GM12878 (cell line): ENCODE measurements at regions not wholly inside any gene's neighbourhood (a gene's known extent, or its start where the extent isn't known, plus 50 kb on each side); places are given as distances from the start of the nearest gene placed in this dataset.

Experiments used
- ATAC-seq: fragments of 200-7000 bp; cut with Tn5 transposase; 3 replicates; pipeline ENCODE4 v1.9.1; 2020; ENCODE audit warnings: mild to moderate bottlenecking, moderate library complexity
- BruUV-seq: library from RNA; stranded (reverse); fragments of 400-500 nt; replicated peaks from 2 replicates; lab custom pipeline; 2021; lab: Mats Ljungman, UMichigan
- CTCF ChIA-PET: fragments of 300-600 bp; sonication (Branson Sonifier 250); formaldehyde crosslinking; extraction: SDS; loops from one replicate; lab custom pipeline; 2021; ENCODE audit warnings: inconsistent platforms; lab: Yijun Ruan, JAX
- POLR2A ChIA-PET: fragments of 350-600 bp; formaldehyde crosslinking; extraction: SDS; loops from one replicate; lab custom pipeline; 2021; ENCODE audit warnings: inconsistent platforms; lab: Charles Lee
- RAD21 ChIA-PET: fragments of 300-600 bp; sonication (Branson Sonifier 250); formaldehyde crosslinking; loops from one replicate; lab custom pipeline; 2023; ENCODE audit warnings: antibody characterized with exemption; ENCODE audit not compliant: unreplicated experiment; lab: Charles Lee
- SMC1A ChIA-PET: fragments of 300-600 bp; sonication (Branson Sonifier 250); formaldehyde crosslinking; loops from one replicate; lab custom pipeline; 2023; ENCODE audit not compliant: unreplicated experiment, uncharacterized antibody; lab: Charles Lee
- DNase-seq: peaks from one replicate; pipeline ENCODE4 v3.0.0-alpha.2; 2011; ENCODE audit warnings: low read depth, low spot score
- FAIRE-seq: peaks from 3 replicates; lab custom pipeline; 2011; peaks lifted over from hg19 to GRCh38; lab: Jason Lieb, UNC
- H2AFZ ChIP-seq: 2 replicates; pipeline ENCODE4 v1.6.0; 2011; ENCODE audit warnings: low read depth, low read length, control low read depth; ENCODE audit not compliant: control insufficient read depth
- H3K27ac ChIP-seq: 2 replicates; pipeline ENCODE4 v1.5.1; 2011; ENCODE audit warnings: control low read depth; ENCODE audit not compliant: control insufficient read depth, insufficient read depth
- H3K27me3 ChIP-seq, 2 experiments: replicated peaks in 1 of 2; 2 replicates each; pipeline versions ENCODE4 v1.6.0 to v1.6.1; 2011; ENCODE audit warnings: low read length in 1 of 2; ENCODE audit not compliant: control insufficient read depth in 2 of 2, insufficient read depth in 2 of 2
- H3K36me3 ChIP-seq, 2 experiments: 2 replicates each; pipeline ENCODE4 v1.5.1; 2011; ENCODE audit warnings: low read length in 1 of 2; ENCODE audit not compliant: control insufficient read depth in 2 of 2, insufficient read depth in 2 of 2
- H3K4me1 ChIP-seq: 2 replicates; pipeline ENCODE4 v1.6.1; 2011; ENCODE audit warnings: mild to moderate bottlenecking, low read length, moderate library complexity, mixed read lengths; ENCODE audit not compliant: control insufficient read depth, insufficient read depth
- H3K4me2 ChIP-seq: 2 replicates; pipeline ENCODE4 v1.6.0; 2011; ENCODE audit warnings: control low read depth; ENCODE audit not compliant: control insufficient read depth, insufficient read depth
- H3K4me3 ChIP-seq: fragments of 200-600 bp; sonication (generic); 2 replicates; pipeline ENCODE4 v1.5.1; 2016
- H3K79me2 ChIP-seq: 2 replicates; pipeline ENCODE4 v1.6.0; 2011; ENCODE audit warnings: low read length; ENCODE audit not compliant: control insufficient read depth, insufficient read depth
- H3K9ac ChIP-seq: 2 replicates; pipeline ENCODE4 v1.8.0; 2011; ENCODE audit warnings: low read length, control low read depth, mixed read lengths; ENCODE audit not compliant: control insufficient read depth, insufficient read depth
- H3K9me3 ChIP-seq: replicated peaks from 3 replicates; pipeline ENCODE4 v1.5.1; 2011; ENCODE audit warnings: mild to moderate bottlenecking, low read length; ENCODE audit not compliant: control insufficient read depth, insufficient read depth
- H4K20me1 ChIP-seq: 2 replicates; pipeline ENCODE4 v1.6.0; 2011; ENCODE audit not compliant: control insufficient read depth, insufficient read depth
- EED ChIP-seq: sonication (generic); IDR thresholded peaks from 2 replicates; pipeline ENCODE4 v1.6.1; 2016; ENCODE audit warnings: antibody characterized with exemption, low read depth
- EP300 ChIP-seq, 2 experiments: fragments of 150-350 bp in 1 of 2; IDR thresholded peaks; 2 replicates each; pipeline ENCODE4 v1.6.1; 2011 to 2012; ENCODE audit warnings: low read depth in 2 of 2, low read length in 2 of 2, borderline replicate concordance in 1 of 2, improper control_type of control experiment in 1 of 2, inconsistent platforms in 1 of 2; ENCODE audit not compliant: control insufficient read depth in 1 of 2
- ETV6 ChIP-seq, 2 experiments: fragments of 450-650 bp in 1 of 2; IDR thresholded peaks in 1 of 2; conservative IDR thresholded peaks in 1 of 2; 2 replicates each; pipeline ENCODE4 v1.6.1; 2014; ENCODE audit warnings: antibody characterized with exemption in 1 of 2, borderline replicate concordance in 1 of 2, low read depth in 1 of 2, mild to moderate bottlenecking in 1 of 2, moderate library complexity in 1 of 2
- RBBP5 ChIP-seq: fragments of 200-600 bp; sonication (generic); conservative IDR thresholded peaks from 2 replicates; pipeline ENCODE4 v1.6.1; 2016
- STAT3 ChIP-seq: IDR thresholded peaks from 2 replicates; pipeline ENCODE4 v1.6.1; 2011; ENCODE audit warnings: low read depth, low read length, improper control_type of control experiment
- WGBS: methylation state at CpG from one replicate; pipeline ENCODE4 v1.1.6; 2016; ENCODE audit warnings: low lambda C conversion rate; ENCODE audit not compliant: insufficient replicate concordance, insufficient coverage; ENCODE audit errors: missing lambda C conversion rate; 5-methylcytosine and 5-hydroxymethylcytosine counted together
- in situ Hi-C: fragments of 300-500 bp; cut with MboI; formaldehyde crosslinking; loops from 9 replicates; pipeline ENCODE4 v1.14.3; 2018; ENCODE audit warnings: mixed read lengths
- intact Hi-C: fragments of 100-400 bp; cut with micrococcal nuclease; formaldehyde crosslinking; loops from one replicate; pipeline ENCODE4 v1.14.2; 2022; ENCODE audit not compliant: unreplicated experiment
- TF ChIP-seq, protein P1 (sequence below): fragments of 450-650 bp; IDR thresholded peaks from 2 replicates; pipeline ENCODE4 v1.6.1; 2017; ENCODE audit warnings: low read depth, mild to moderate bottlenecking, moderate library complexity

DNA sequence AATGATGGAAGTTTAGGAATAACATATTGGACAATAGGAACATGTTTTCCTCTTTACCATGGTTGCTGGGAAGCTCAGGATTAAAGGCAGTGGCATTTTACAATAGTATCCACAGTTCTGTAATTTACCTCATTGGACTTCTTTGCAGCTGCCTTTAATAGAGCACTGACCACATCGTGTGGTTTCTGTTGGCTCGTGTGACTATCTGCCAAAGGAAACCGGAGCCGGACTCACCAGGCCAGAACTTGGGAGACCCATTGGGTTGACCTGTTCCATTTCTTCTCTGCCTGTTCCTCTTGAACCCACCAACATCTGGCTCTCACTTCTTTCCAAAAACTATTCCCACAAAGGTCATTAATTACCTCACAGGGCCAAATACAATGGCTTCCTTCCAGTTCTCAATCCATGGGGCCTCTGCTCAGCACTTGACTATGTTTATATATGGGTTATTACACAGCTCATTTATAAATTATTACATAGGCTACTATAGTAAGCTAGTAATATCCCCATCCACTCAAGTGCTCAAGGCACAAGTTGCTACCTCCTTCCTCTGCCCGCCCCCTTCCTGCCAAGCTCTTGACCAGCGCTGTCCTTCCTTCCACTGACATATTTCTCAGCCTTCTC, 121.5 kb upstream of the VASH1 start:
- Histone ChIP-seq H3K27ac (no peak overlapping the region), H3K4me2 (no peak overlapping the region), H3K79me2 (no peaks in the 10 kb centered on the region), H3K4me3 (no peak overlapping the region), H3K27me3 (no peaks in the 10 kb centered on the region), H3K9ac (no peak overlapping the region), H3K4me1 (no peaks in the 10 kb centered on the region), H3K9me3 (no peaks in the 10 kb centered on the region), H3K36me3 (no peaks in the 10 kb centered on the region)
- ATAC-seq (no peak), FAIRE-seq (no peak)
- ChIA-PET CTCF (interaction anchor here (0.7 to 1.4 kb wide), 2 partner anchors 71 to 635 kb away, joined by 3 to 4 read pairs; no protein-coding TSS in a partner anchor), RAD21 (interaction anchor here (0.6 to 1.4 kb wide), 2 partner anchors 183 to 631 kb away, joined by 3 read pairs; no protein-coding TSS in a partner anchor), POLR2A (interaction anchor here (0.6 kb wide), 1 partner anchor 454 kb away, joined by 3 read pairs; no protein-coding TSS in a partner anchor)
- intact Hi-C loops (loop anchor here (10.0 kb wide), 1 partner anchor 255 kb away; no protein-coding TSS in a partner anchor), in situ Hi-C loops (no loop called here)
- TF ChIP-seq RBBP5 (no peak), ETV6 (conservative IDR thresholded peaks at IDR 0.05 in 1 of 2, IDR thresholded peaks at IDR 0.05 in 1 of 2; ENCODE audit: borderline replicate concordance in 1 of 2, low read depth in 1 of 2) (no peak), STAT3 (no peak), EP300 (IDR thresholded peaks at IDR 0.05; ENCODE audit: borderline replicate concordance in 1 of 2, control insufficient read depth in 1 of 2, low read depth in 2 of 2, low read length in 2 of 2) (no peak), EED (no peak)
- TF ChIP-seq, protein P1, sequence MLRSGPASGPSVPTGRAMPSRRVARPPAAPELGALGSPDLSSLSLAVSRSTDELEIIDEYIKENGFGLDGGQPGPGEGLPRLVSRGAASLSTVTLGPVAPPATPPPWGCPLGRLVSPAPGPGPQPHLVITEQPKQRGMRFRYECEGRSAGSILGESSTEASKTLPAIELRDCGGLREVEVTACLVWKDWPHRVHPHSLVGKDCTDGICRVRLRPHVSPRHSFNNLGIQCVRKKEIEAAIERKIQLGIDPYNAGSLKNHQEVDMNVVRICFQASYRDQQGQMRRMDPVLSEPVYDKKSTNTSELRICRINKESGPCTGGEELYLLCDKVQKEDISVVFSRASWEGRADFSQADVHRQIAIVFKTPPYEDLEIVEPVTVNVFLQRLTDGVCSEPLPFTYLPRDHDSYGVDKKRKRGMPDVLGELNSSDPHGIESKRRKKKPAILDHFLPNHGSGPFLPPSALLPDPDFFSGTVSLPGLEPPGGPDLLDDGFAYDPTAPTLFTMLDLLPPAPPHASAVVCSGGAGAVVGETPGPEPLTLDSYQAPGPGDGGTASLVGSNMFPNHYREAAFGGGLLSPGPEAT: no peak
- TF ChIP-seq, all 136 proteins: peak for 0
- BruUV-seq: no TSS peak
- DNase-seq: no peak
- H4K20me1 ChIP-seq: no peaks in the 10 kb centered on the region
- WGBS: 57% methylated on average over 5 of the region's 6 CpGs
- no peak overlapping the region for H2AFZ ChIP-seq
- SMC1A ChIA-PET: interaction anchor here (2.0 kb wide), 1 partner anchor 125 kb away, joined by 6 read pairs; no protein-coding TSS in a partner anchor
